GM21717 (cell line): ENCODE measurements at regions not wholly inside any gene's neighbourhood (a gene's known extent, or its start where the extent isn't known, plus 50 kb on each side); places are given as distances from the start of the nearest gene placed in this dataset.
"Not testable (repeated sequence)": the region's sequence is repeated elsewhere in the genome, so short reads cannot be mapped to it uniquely, and the experiment has no call there.

ENCODE experiments used
- ATAC-seq: cut with Tn5 transposase; IDR thresholded peaks from one replicate; pipeline ENCODE4 v1.9.1; 2021; ENCODE audit warnings: mild to moderate bottlenecking, moderate library complexity; ENCODE audit not compliant: unreplicated experiment

GRCh38 chr6:67920040-67920439, 715.0 kb upstream of the ADGRB3 start:
- not testable (repeated sequence) for ATAC-seq

- no peak for ATAC-seq
Measured at GRCh38 chr6:67916399-67916798, 718.7 kb upstream of the ADGRB3 start.

DNA sequence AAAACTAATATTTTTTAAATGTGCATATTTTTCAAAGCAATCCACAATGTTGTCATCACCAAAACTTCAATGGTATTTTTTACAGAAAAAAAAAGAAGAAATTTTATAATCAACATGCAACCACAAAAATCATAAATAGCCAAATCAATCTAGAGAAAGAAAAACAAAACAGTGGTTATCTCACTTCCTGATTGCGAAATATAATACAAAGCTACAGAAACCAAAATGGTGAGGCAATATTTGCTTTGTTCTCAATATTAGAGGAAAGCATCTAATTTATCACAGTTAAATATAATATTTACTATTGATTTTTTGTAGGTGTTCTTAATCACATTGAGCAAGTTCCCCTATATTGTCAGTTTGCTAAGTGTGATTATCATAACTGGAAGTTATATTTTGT, 720.7 kb upstream of the ADGRB3 start:
- no peak for ATAC-seq

- no peak for ATAC-seq
Measured at GRCh38 chr6:67909354-67909753, 725.7 kb upstream of the ADGRB3 start.

GRCh38 chr6:67908379-67908778, 726.7 kb upstream of the ADGRB3 start:
- no peak for ATAC-seq

DNA sequence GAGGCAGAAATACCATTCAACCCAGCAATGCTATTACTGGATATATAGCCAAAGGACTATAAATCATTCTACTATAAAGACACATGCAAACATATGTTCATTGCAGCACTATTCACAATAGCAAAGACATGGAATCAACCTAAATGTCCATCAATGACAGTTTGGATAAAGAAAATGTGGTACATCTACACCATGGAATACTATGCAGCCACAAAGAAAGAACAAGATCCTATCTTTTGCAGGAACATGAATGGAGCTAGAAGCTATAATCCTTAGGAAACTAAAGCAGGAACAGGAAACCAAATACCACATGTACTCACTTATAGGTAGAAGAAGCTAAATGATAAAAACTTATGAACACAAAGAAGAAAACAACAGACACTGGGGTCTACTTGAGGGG, 730.3 kb upstream of the ADGRB3 start:
- not testable (repeated sequence) for ATAC-seq

DNA sequence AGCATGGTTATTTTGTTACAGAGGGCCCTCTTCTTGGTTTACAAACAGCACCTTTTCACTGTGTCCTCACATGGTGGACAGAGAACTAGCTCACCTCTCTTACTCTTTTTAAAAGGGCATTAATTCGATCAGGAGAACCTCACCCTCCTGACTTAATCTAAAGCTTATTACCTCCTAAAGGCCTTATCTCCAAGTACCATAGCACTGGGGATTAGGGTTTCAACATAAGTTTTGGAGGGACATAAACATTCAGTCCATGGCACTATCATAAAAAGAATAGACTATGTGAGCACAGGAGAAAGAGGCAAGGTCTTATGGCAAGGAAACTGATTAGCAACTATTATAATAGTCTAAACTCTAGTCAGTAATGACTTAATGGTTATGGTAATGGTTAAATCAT, 736.2 kb upstream of the ADGRB3 start:
- ATAC-seq = no peak

DNA sequence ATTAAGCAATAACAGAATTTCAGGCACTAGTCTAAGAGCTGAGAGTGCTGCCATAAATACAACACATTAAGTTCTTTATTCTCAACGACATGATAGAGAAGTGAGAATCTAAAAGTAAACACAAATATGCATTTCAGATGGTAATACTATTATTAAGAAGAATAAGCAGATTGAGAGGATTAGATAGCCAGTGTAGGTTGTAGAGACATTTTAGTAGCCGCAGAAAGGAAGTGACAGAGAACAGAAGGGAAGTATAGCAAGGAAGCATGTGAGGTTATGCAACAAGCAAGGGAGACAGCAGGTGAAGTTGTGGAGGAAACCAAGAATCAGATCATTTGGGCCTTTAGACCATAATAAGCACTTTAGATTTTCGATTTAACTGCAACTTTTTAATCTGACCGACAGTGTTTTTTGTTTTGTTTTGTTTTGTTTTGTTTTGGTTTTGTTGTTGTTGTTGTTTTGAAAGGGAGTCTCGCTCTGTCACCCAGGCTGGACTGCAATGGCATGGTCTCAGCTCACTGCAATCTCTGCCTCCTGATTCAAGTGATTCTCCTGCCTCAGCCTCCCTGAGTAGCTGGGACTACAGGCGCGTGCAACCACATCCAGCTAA, 737.0 kb upstream of the ADGRB3 start:
- ATAC-seq = no peak

- ATAC-seq = no peak
Measured at GRCh38 chr6:67896476-67896875, 738.6 kb upstream of the ADGRB3 start.

- no peak for ATAC-seq
Measured at GRCh38 chr6:67889682-67889995, 745.4 kb upstream of the ADGRB3 start.

- ATAC-seq = no peak
Measured at GRCh38 chr6:67888886-67889681, 746.0 kb upstream of the ADGRB3 start.

- ATAC-seq = no peak
Measured at GRCh38 chr6:67888546-67888885, 746.6 kb upstream of the ADGRB3 start.

DNA sequence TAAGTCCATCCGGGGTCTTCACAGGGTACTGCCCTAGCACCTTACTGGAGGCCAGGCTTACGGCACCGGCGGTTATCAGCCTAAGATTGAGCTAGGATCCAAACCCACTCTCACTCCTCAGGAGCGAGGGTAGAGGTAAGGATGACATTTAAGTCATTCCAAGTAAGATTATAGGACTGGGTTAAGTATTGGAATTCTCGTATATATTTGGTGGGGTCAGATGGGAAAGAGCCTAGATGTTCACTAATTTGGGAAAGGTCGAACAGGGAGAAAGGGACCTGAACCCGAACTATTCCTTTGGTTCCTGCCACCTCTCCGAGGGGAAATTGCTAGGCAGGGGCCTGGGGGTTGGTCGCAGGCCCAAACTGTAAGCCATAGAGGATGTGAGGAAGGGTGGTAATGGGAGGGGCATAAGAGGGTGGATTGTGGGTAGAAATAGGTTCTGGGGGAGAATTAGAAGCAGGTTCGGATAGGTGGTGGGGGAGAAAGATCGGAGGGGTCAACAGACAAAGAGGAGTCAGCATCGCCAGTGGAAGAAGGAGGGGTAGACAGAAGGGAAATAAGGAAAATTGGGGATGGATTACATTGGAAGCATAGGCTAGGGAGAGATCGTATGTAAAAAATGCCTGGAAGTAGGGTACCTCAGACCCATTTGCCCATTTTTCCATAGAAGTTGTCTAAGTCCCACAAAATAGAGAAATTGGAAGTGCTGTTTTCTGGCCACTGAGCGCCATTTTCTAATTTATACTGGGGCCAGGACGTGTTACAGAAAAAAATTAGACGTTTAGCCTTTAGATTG, 747.1 kb upstream of the ADGRB3 start:
- no peak for ATAC-seq

DNA sequence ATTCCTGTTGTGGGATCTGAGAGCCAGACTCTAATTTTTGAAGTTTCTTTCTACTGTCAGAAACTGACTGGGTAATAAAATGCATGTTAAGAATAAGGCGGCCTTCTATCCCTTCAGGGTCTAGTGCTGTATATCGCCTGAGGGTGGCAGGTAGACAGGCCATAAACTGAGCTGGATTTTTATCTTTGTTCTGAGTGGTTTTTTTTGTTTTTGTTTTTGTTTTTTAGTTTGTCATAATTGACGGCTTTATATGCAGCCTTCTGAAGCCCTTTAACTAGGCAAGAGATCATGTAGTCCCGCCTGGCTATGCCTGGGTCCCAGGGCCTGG, 747.7 kb upstream of the ADGRB3 start:
- no peak for ATAC-seq

DNA sequence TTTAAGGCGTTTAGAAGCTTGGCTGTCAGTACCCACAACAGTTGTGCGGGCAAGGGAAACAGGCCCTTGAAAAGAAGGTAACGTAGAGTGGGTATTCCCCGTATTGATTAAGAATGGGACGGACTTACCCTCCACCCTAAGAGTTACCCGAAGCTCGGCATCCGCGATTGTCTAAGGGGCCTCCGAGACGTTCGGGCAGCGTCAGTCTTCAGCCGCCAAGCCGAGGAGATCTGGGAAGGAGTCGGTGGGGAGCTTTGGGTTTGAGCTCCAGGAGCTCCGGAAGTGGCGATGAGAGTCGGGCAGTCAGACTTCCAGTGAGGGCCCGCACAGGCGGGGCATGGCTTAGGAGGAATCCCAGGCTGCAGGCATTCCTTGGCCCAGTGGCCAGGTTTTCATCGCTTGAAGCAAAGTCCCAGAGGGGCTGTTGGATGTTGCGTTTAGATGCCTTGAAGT, 748.2 kb upstream of the ADGRB3 start:
- ATAC-seq = no peak

DNA sequence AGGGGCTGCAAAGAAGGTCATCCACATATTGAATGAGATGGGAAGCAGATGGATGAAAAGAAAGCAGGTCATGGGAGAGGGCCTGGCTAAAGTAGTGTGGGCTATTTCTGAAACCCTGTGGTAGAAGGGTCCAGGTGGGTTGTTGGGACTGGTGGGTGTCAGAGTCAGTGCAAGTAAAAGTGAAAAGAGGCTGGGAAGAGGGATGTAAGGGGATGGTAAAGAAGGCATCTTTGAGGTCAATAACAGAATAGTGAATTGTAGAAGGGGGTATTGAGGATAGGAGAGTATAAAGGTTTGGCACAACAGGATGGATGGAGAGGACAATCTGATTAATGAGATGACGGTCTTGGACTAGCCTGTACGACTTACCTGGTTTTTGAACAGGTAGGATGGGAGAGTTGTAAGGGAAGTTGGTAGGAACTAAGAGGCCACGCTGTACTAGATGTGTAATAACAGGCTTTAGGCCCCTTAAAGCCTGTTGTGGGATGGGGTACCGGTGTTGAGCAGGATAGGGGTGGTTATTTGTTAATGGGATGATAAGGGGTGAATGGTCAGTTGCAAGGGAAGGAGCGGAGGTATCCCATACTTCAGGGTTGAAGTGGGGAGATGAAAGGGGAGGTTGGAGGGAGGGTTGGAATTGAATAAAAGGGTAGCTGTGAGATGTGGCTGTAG, 748.9 kb upstream of the ADGRB3 start:
- no peak for ATAC-seq

GRCh38 chr6:67885081-67886033, 749.7 kb upstream of the ADGRB3 start:
- ATAC-seq = no peak

GRCh38 chr6:67884442-67884841, 750.6 kb upstream of the ADGRB3 start:
- no peak for ATAC-seq

- no peak for ATAC-seq
Measured at GRCh38 chr6:67883500-67884366, 751.3 kb upstream of the ADGRB3 start.
